Liver (tissue), 3 donors: ENCODE measurements at regions not wholly inside any gene's neighbourhood (a gene's known extent, or its start where the extent isn't known, plus 50 kb on each side); places are given as distances from the start of the nearest gene placed in this dataset.

Source experiments
- FOXA1 ChIP-seq: IDR thresholded peaks from 2 replicates; pipeline ENCODE4 v1.6.1; 2016; ENCODE audit warnings: antibody characterized with exemption
- GABPA ChIP-seq, 2 donors: IDR thresholded peaks in 1 of 2; conservative IDR thresholded peaks in 1 of 2; 2 replicates each; pipeline ENCODE4 v1.6.1; 2016; ENCODE audit warnings: antibody characterized with exemption in 2 of 2, mild to moderate bottlenecking in 1 of 2, moderate library complexity in 1 of 2
- JUND ChIP-seq, 2 donors: IDR thresholded peaks; 2 replicates each; pipeline ENCODE4 v1.6.1; 2016; ENCODE audit warnings: antibody characterized with exemption in 2 of 2
- RAD21 ChIP-seq, 2 donors: IDR thresholded peaks; 2 replicates each; pipeline ENCODE4 v1.6.1; 2016; ENCODE audit warnings: antibody characterized with exemption in 2 of 2, mild to moderate bottlenecking in 2 of 2
- TAF1 ChIP-seq: conservative IDR thresholded peaks from 2 replicates; pipeline ENCODE4 v1.6.1; 2016; ENCODE audit warnings: antibody characterized with exemption, mild to moderate bottlenecking
- TF ChIP-seq, protein P1 (sequence below): fragments of 150-350 bp; IDR thresholded peaks from 2 replicates; pipeline ENCODE4 v1.5.1; 2017; ENCODE audit warnings: improper control_type of control experiment, low read depth, low read length; ENCODE audit not compliant: missing input control
- TF ChIP-seq, protein P2 (sequence below): IDR thresholded peaks from 2 replicates; pipeline ENCODE4 v1.6.1; 2016; ENCODE audit warnings: antibody characterized with exemption, mild to moderate bottlenecking
- TF ChIP-seq, protein P3 (sequence below): IDR thresholded peaks from 2 replicates; pipeline ENCODE4 v1.6.1; 2016; ENCODE audit warnings: antibody characterized with exemption
- TF ChIP-seq, protein P4 (sequence below): IDR thresholded peaks from 2 replicates; pipeline ENCODE4 v1.6.1; 2016; ENCODE audit warnings: antibody characterized with exemption
- TF ChIP-seq, protein P5 (sequence below): IDR thresholded peaks from 2 replicates; pipeline ENCODE4 v1.6.1; 2016; ENCODE audit warnings: antibody characterized with exemption
- donor health status: healthy.
- donor health status: healthy.

DNA sequence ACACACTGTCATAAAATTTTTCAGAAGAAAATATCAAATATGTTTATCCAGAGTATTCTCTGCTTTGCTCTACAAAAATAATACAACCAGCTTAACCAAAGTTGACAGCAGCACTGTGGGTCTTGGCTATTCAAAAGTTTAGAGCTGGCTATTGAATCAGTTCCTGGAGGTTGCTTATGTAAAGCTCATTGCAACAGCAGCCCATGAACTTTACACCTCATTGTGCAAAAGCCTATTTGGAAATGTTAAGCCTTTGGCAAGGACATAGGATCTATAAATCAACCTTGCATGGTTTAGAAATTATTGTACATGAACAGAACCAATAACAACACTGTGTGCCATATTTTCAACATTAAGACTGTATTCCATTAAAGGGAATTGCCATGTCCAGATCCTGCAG, 714.9 kb downstream of the ADGRL2 start:
- no peak for TF ChIP-seq GABPA (IDR thresholded peaks at IDR 0.05 in 1 of 2, conservative IDR thresholded peaks at IDR 0.05 in 1 of 2)
- TF ChIP-seq, protein P1, sequence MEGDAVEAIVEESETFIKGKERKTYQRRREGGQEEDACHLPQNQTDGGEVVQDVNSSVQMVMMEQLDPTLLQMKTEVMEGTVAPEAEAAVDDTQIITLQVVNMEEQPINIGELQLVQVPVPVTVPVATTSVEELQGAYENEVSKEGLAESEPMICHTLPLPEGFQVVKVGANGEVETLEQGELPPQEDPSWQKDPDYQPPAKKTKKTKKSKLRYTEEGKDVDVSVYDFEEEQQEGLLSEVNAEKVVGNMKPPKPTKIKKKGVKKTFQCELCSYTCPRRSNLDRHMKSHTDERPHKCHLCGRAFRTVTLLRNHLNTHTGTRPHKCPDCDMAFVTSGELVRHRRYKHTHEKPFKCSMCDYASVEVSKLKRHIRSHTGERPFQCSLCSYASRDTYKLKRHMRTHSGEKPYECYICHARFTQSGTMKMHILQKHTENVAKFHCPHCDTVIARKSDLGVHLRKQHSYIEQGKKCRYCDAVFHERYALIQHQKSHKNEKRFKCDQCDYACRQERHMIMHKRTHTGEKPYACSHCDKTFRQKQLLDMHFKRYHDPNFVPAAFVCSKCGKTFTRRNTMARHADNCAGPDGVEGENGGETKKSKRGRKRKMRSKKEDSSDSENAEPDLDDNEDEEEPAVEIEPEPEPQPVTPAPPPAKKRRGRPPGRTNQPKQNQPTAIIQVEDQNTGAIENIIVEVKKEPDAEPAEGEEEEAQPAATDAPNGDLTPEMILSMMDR = no peak
- TF ChIP-seq RAD21 (IDR thresholded peaks at IDR 0.05) = peak; percentile 50 to 63
- peak; percentile 39 for TF ChIP-seq TAF1
- TF ChIP-seq, protein P2, sequence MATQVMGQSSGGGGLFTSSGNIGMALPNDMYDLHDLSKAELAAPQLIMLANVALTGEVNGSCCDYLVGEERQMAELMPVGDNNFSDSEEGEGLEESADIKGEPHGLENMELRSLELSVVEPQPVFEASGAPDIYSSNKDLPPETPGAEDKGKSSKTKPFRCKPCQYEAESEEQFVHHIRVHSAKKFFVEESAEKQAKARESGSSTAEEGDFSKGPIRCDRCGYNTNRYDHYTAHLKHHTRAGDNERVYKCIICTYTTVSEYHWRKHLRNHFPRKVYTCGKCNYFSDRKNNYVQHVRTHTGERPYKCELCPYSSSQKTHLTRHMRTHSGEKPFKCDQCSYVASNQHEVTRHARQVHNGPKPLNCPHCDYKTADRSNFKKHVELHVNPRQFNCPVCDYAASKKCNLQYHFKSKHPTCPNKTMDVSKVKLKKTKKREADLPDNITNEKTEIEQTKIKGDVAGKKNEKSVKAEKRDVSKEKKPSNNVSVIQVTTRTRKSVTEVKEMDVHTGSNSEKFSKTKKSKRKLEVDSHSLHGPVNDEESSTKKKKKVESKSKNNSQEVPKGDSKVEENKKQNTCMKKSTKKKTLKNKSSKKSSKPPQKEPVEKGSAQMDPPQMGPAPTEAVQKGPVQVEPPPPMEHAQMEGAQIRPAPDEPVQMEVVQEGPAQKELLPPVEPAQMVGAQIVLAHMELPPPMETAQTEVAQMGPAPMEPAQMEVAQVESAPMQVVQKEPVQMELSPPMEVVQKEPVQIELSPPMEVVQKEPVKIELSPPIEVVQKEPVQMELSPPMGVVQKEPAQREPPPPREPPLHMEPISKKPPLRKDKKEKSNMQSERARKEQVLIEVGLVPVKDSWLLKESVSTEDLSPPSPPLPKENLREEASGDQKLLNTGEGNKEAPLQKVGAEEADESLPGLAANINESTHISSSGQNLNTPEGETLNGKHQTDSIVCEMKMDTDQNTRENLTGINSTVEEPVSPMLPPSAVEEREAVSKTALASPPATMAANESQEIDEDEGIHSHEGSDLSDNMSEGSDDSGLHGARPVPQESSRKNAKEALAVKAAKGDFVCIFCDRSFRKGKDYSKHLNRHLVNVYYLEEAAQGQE = peak; percentile 80
- TF ChIP-seq, protein P3, sequence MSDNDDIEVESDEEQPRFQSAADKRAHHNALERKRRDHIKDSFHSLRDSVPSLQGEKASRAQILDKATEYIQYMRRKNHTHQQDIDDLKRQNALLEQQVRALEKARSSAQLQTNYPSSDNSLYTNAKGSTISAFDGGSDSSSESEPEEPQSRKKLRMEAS = no peak
- TF ChIP-seq, protein P4, sequence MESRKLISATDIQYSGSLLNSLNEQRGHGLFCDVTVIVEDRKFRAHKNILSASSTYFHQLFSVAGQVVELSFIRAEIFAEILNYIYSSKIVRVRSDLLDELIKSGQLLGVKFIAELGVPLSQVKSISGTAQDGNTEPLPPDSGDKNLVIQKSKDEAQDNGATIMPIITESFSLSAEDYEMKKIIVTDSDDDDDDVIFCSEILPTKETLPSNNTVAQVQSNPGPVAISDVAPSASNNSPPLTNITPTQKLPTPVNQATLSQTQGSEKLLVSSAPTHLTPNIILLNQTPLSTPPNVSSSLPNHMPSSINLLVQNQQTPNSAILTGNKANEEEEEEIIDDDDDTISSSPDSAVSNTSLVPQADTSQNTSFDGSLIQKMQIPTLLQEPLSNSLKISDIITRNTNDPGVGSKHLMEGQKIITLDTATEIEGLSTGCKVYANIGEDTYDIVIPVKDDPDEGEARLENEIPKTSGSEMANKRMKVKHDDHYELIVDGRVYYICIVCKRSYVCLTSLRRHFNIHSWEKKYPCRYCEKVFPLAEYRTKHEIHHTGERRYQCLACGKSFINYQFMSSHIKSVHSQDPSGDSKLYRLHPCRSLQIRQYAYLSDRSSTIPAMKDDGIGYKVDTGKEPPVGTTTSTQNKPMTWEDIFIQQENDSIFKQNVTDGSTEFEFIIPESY = peak; percentile 82
- TF ChIP-seq JUND (IDR thresholded peaks at IDR 0.05) = peak; percentile 52 to 79
- TF ChIP-seq, protein P5, sequence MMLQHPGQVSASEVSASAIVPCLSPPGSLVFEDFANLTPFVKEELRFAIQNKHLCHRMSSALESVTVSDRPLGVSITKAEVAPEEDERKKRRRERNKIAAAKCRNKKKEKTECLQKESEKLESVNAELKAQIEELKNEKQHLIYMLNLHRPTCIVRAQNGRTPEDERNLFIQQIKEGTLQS = peak; percentile 79
- TF ChIP-seq FOXA1 = peak; percentile 55
